GM23248 (cell line): ENCODE measurements at regions not wholly inside any gene's neighbourhood (a gene's known extent, or its start where the extent isn't known, plus 50 kb on each side); places are given as distances from the start of the nearest gene placed in this dataset.

Experiments
- DNase-seq: peaks from one replicate; pipeline ENCODE4 v3.0.0-alpha.2; 2015
- H2AFZ ChIP-seq: fragments of 200-600 bp; sonication (generic); 2 replicates; pipeline ENCODE4 v1.6.1; 2016; ENCODE audit warnings: antibody characterized with exemption
- H3F3A ChIP-seq: fragments of 200-600 bp; sonication (generic); 2 replicates; pipeline ENCODE4 v1.6.1; 2016; ENCODE audit warnings: mild to moderate bottlenecking, antibody characterized with exemption, mixed run types; ENCODE audit not compliant: insufficient read depth
- H3K27ac ChIP-seq: fragments of 200-600 bp; sonication (generic); 2 replicates; pipeline ENCODE4 v1.5.1; 2016; ENCODE audit warnings: mild to moderate bottlenecking
- H3K27me3 ChIP-seq: fragments of 200-600 bp; sonication (generic); replicated peaks from 2 replicates; pipeline ENCODE4 v1.6.1; 2016; ENCODE audit warnings: mild to moderate bottlenecking; ENCODE audit not compliant: insufficient read depth
- H3K36me3 ChIP-seq: fragments of 200-600 bp; sonication (generic); 2 replicates; pipeline ENCODE4 v1.6.1; 2016; ENCODE audit warnings: low read depth, mild to moderate bottlenecking
- H3K4me1 ChIP-seq: fragments of 200-600 bp; sonication (generic); 2 replicates; pipeline ENCODE4 v1.6.1; 2016; ENCODE audit warnings: mild to moderate bottlenecking; ENCODE audit not compliant: insufficient read depth
- H3K4me2 ChIP-seq: fragments of 200-600 bp; sonication (generic); one replicate; pipeline ENCODE4 v1.6.1; 2016; ENCODE audit warnings: mild to moderate bottlenecking; ENCODE audit not compliant: unreplicated experiment
- H3K4me3 ChIP-seq: fragments of 200-600 bp; sonication (generic); 2 replicates; pipeline ENCODE4 v1.5.1; 2016; ENCODE audit warnings: mild to moderate bottlenecking
- H3K79me2 ChIP-seq: fragments of 200-600 bp; sonication (generic); 2 replicates; pipeline ENCODE4 v1.6.1; 2016; ENCODE audit warnings: mild to moderate bottlenecking; ENCODE audit not compliant: insufficient read depth
- H3K9ac ChIP-seq: fragments of 200-600 bp; sonication (generic); 2 replicates; pipeline ENCODE4 v1.6.1; 2016; ENCODE audit warnings: mild to moderate bottlenecking
- H3K9me2 ChIP-seq: fragments of 200-600 bp; sonication (generic); 2 replicates; pipeline ENCODE4 v1.6.1; 2016; ENCODE audit warnings: mixed run types, mild to moderate bottlenecking, moderate library complexity; ENCODE audit not compliant: insufficient read depth
- H3K9me3 ChIP-seq: fragments of 200-600 bp; sonication (generic); one replicate; pipeline ENCODE4 v1.6.1; 2017; ENCODE audit warnings: low read depth
- H4K20me1 ChIP-seq: fragments of 200-600 bp; sonication (generic); 2 replicates; pipeline ENCODE4 v1.6.0; 2016; ENCODE audit not compliant: insufficient read depth
- EZH2 ChIP-seq: fragments of 200-600 bp; sonication (generic); IDR thresholded peaks from 2 replicates; pipeline ENCODE4 v1.6.1; 2018; ENCODE audit warnings: antibody characterized with exemption, mild to moderate bottlenecking; ENCODE audit not compliant: insufficient read depth, poor library complexity, severe bottlenecking
- EZH2phosphoT487 ChIP-seq: fragments of 200-600 bp; sonication (generic); IDR thresholded peaks from 2 replicates; pipeline ENCODE4 v1.6.1; 2018; ENCODE audit warnings: antibody characterized with exemption, moderate library complexity, mild to moderate bottlenecking, low read depth; ENCODE audit not compliant: insufficient read depth
- WGBS, 2 experiments: methylation state at CpG; one replicate each; pipeline ENCODE4 v1.1.6; 2015 to 2017; ENCODE audit warnings: low lambda C conversion rate in 2 of 2, low coverage in 1 of 2; ENCODE audit errors: missing lambda C conversion rate in 2 of 2; 5-methylcytosine and 5-hydroxymethylcytosine counted together
- in situ Hi-C: fragments of 300-500 bp; cut with MboI; formaldehyde crosslinking; loops from 2 replicates; pipeline ENCODE4 v1.15.0; 2020

DNA sequence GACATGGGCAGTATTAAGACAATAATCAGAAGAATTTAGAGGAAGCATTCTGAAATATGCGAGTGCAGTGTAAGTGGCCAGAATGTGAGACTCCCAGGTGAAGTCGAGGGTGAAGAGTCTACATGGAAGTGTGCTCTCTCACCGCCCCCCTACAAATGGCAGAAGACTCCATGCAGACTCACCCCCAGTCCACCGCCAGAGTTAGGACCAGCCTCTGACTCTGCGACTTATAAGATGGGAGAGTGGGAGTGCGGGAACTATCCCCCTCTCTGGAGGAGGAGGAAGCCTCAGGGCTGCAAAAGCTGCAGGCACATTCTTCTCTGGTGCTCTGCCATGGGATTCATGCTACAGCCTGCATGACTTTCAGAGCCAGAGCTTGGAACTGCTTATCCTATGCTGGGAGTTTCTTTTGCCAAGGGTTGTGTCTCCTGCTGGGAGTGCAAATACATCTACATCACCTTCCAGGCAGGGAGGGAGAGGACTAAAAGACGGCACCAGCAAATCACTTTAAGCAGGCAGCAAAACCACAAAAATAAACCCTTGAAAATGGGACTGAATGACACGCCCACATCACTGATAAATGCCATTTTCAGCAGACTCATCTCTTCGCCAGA is 206.7 kb upstream of the SULF2 start:
- Histone ChIP-seq H3K36me3 (no peaks in the 10 kb centered on the region), H3F3A (no peaks in the 10 kb centered on the region), H3K9me3 (no peaks in the 10 kb centered on the region), H3K27ac (no peak overlapping the region), H3K4me3 (no peak overlapping the region), H3K79me2 (no peaks in the 10 kb centered on the region), H3K9ac (no peak overlapping the region), H3K27me3 (0 out of 2 replicates have a peak, but pooled peaks cover 5% of the 10 kb centered on the region), H3K4me1 (no peaks in the 10 kb centered on the region), H2AFZ (no peak overlapping the region), H3K9me2 (no peaks in the 10 kb centered on the region), H3K4me2 (no peak overlapping the region), H4K20me1 (no peaks in the 10 kb centered on the region)
- DNase-seq, result no peak
- 54% methylated on average over 9 of the region's 9 CpGs for WGBS, 2 experiments
- no peak for TF ChIP-seq EZH2phosphoT487
- in situ Hi-C loops, result no loop called here

- Histone ChIP-seq H3K9me3 (no peaks in the 10 kb centered on the region), H4K20me1 (no peaks in the 10 kb centered on the region), H3K4me1 (no peaks in the 10 kb centered on the region), H3K36me3 (no peaks in the 10 kb centered on the region), H3K4me2 (no peak overlapping the region), H3K9ac (no peak overlapping the region), H3K79me2 (no peaks in the 10 kb centered on the region), H2AFZ (no peak overlapping the region), H3K9me2 (no peaks in the 10 kb centered on the region), H3K27ac (no peak overlapping the region), H3K27me3 (0 out of 2 replicates have a peak, but pooled peaks cover 5% of the 10 kb centered on the region), H3K4me3 (no peak overlapping the region), H3F3A (no peaks in the 10 kb centered on the region)
- in situ Hi-C loops, result no loop called here
- 44 to 51% methylated on average over 8 of the region's 8 CpGs for WGBS, 2 experiments
- DNase-seq, result no peak
- TF ChIP-seq EZH2 (no peak), EZH2phosphoT487 (no peak)
Observed at GRCh38 chr20:47990507-47991150, 205.3 kb upstream of the SULF2 start.

GRCh38 chr20:47989957-47990356 is 204.7 kb upstream of the SULF2 start:
- DNase-seq, result no peak
- in situ Hi-C loops, result no loop called here

DNA sequence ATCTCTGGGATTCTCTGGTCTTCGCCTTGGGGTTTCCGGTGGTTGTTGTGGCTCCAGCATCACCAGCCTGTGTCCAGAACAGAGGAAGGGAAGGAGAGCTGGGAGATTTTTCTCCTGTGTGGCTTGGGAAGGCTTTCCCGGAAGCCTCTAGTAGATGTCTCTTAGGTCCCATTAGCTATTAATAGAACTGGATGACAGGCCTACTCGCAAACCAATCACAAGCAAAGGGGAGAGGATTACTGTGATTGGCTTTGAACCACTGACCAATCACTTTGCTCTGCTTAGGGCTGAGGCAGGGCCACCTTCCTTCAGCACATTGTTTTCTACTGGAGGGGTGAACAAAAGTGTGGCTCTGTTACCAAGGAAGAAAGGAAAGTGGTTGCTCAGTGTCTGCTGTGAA is 203.4 kb upstream of the SULF2 start:
- no peaks in the 10 kb centered on the region for H4K20me1 ChIP-seq
- H3K79me2 ChIP-seq, result no peaks in the 10 kb centered on the region

More at GRCh38 chr20:47989957-47990356, 204.7 kb upstream of the SULF2 start:
- Histone ChIP-seq H3K36me3 (no peaks in the 10 kb centered on the region), H3K9me2 (no peaks in the 10 kb centered on the region), H3F3A (no peaks in the 10 kb centered on the region), H3K4me2 (no peak overlapping the region), H3K79me2 (no peaks in the 10 kb centered on the region), H3K9me3 (no peaks in the 10 kb centered on the region), H2AFZ (no peak overlapping the region), H4K20me1 (no peaks in the 10 kb centered on the region), H3K9ac (no peak overlapping the region), H3K27me3 (0 out of 2 replicates have a peak, but pooled peaks cover 5% of the 10 kb centered on the region), H3K27ac (no peak overlapping the region), H3K4me3 (no peak overlapping the region), H3K4me1 (no peaks in the 10 kb centered on the region)
- WGBS, 2 experiments, result 26 to 35% methylated on average over 4 of the region's 4 CpGs
- TF ChIP-seq EZH2phosphoT487, result no peak
- no peak for TF ChIP-seq EZH2

More for the DNA sequence above, 203.4 kb upstream of the SULF2 start:
- Histone ChIP-seq H3K27ac (no peak overlapping the region), H3K4me1 (no peaks in the 10 kb centered on the region), H3K36me3 (no peaks in the 10 kb centered on the region), H3F3A (no peaks in the 10 kb centered on the region), H3K4me2 (no peak overlapping the region), H3K9me3 (no peaks in the 10 kb centered on the region), H3K9ac (no peak overlapping the region), H3K9me2 (no peaks in the 10 kb centered on the region), H3K4me3 (no peak overlapping the region), H2AFZ (no peak overlapping the region), H3K27me3 (peaks cover 10% of the 10 kb centered on the region; the same call in 1 of the 2 replicates)
- DNase-seq, result no peak
- WGBS, 2 experiments, result 49 to 60% methylated on average over 4 of the region's 4 CpGs
- TF ChIP-seq EZH2 (no peak), EZH2phosphoT487 (no peak)
- in situ Hi-C loops, result no loop called here
